WTC11 (cell line): ENCODE measurements at regions not wholly inside any gene's neighbourhood (a gene's known extent, or its start where the extent isn't known, plus 50 kb on each side); places are given as distances from the start of the nearest gene placed in this dataset.

ENCODE experiments used
- ATAC-seq: fragments of 200-7000 bp; cut with Tn5 transposase; 2 replicates; pipeline ENCODE4 v1.10.0; 2021; ENCODE audit warnings: mild to moderate bottlenecking, moderate library complexity
- CTCF ChIA-PET: fragments of 300-600 bp; sonication (Branson Sonifier 250); formaldehyde crosslinking; loops from one replicate; lab custom pipeline; 2021; ENCODE audit warnings: antibody characterized with exemption; lab: Charles Lee
- POLR2A ChIA-PET: fragments of 350-600 bp; sonication (Branson Sonifier 250); formaldehyde crosslinking; loops from one replicate; lab custom pipeline; 2021; ENCODE audit warnings: antibody characterized with exemption; lab: Charles Lee
- DNase-seq: peaks from one replicate; pipeline ENCODE4 v3.0.0; 2021; ENCODE audit warnings: low spot score
- H3K27ac Mint-ChIP-seq: 2 replicates; pipeline ENCODE4 v1.8.0; 2021; ENCODE audit warnings: mixed read lengths
- H3K27me3 Mint-ChIP-seq: 2 replicates; pipeline ENCODE4 v1.8.0; 2021; ENCODE audit warnings: low read depth, mild to moderate bottlenecking, moderate library complexity, mixed read lengths
- H3K36me3 Mint-ChIP-seq: 2 replicates; pipeline ENCODE4 v1.8.0; 2021; ENCODE audit warnings: mixed read lengths
- H3K4me1 Mint-ChIP-seq: 2 replicates; pipeline ENCODE4 v1.8.0; 2022; ENCODE audit warnings: mixed read lengths
- H3K4me3 Mint-ChIP-seq: 2 replicates; pipeline ENCODE4 v1.8.0; 2021; ENCODE audit warnings: mild to moderate bottlenecking, moderate library complexity, mixed read lengths
- H3K9me3 Mint-ChIP-seq: 2 replicates; pipeline ENCODE4 v1.8.0; 2021; ENCODE audit warnings: mixed read lengths
- ESRRA ChIP-seq: sonication (generic); formaldehyde crosslinking; IDR thresholded peaks from 2 replicates; pipeline ENCODE4 v1.8.1; 2022; ENCODE audit warnings: mild to moderate bottlenecking, missing genetic modification reagents, borderline replicate concordance
- FOXK1 ChIP-seq: sonication (generic); formaldehyde crosslinking; IDR thresholded peaks from 2 replicates; pipeline ENCODE4 v1.8.0; 2022; ENCODE audit warnings: mild to moderate bottlenecking, moderate library complexity, missing genetic modification reagents
- GABPB1 ChIP-seq: sonication (generic); formaldehyde crosslinking; IDR thresholded peaks from 2 replicates; pipeline ENCODE4 v1.8.1; 2023; ENCODE audit warnings: mild to moderate bottlenecking, missing genetic modification reagents
- JAZF1 ChIP-seq: fragments of 250-450 bp; sonication (Bioruptor Pico); IDR thresholded peaks from 2 replicates; pipeline ENCODE4 v1.9.0; 2021; ENCODE audit warnings: moderate library complexity, mild to moderate bottlenecking, inconsistent platforms
- NFATC4 ChIP-seq: fragments of 250-450 bp; sonication (Bioruptor Pico); IDR thresholded peaks from 2 replicates; pipeline ENCODE4 v1.9.0; 2021; ENCODE audit warnings: mild to moderate bottlenecking
- NFYB ChIP-seq: sonication (generic); formaldehyde crosslinking; conservative IDR thresholded peaks from 2 replicates; pipeline ENCODE4 v1.8.0; 2022; ENCODE audit warnings: low read depth, missing genetic modification reagents
- NR2C2 ChIP-seq: sonication (generic); formaldehyde crosslinking; IDR thresholded peaks from 2 replicates; pipeline ENCODE4 v1.8.0; 2022; ENCODE audit warnings: mild to moderate bottlenecking, missing genetic modification reagents
- RORB ChIP-seq: fragments of 250-450 bp; sonication (Bioruptor Pico); IDR thresholded peaks from 2 replicates; pipeline ENCODE4 v1.9.0; 2021; ENCODE audit warnings: mild to moderate bottlenecking
- ZNF416 ChIP-seq: fragments of 250-450 bp; sonication (Bioruptor Pico); IDR thresholded peaks from 2 replicates; pipeline ENCODE4 v1.9.0; 2021; ENCODE audit warnings: mild to moderate bottlenecking, inconsistent platforms
- TF ChIP-seq, protein P1 (sequence below): sonication (generic); formaldehyde crosslinking; IDR thresholded peaks from 2 replicates; pipeline ENCODE4 v1.8.0; 2022; ENCODE audit warnings: mild to moderate bottlenecking, missing genetic modification reagents
- TF ChIP-seq, protein P2 (sequence below): sonication (generic); formaldehyde crosslinking; IDR thresholded peaks from 2 replicates; pipeline ENCODE4 v1.8.0; 2022; ENCODE audit warnings: missing genetic modification reagents
- TF ChIP-seq, protein P3 (sequence below): sonication (generic); formaldehyde crosslinking; conservative IDR thresholded peaks from 2 replicates; pipeline ENCODE4 v1.8.1; 2023; ENCODE audit warnings: mild to moderate bottlenecking, low read depth, missing genetic modification reagents, moderate library complexity
- TF ChIP-seq, protein P4 (sequence below): sonication (generic); formaldehyde crosslinking; IDR thresholded peaks from 2 replicates; pipeline ENCODE4 v1.8.1; 2023; ENCODE audit warnings: mild to moderate bottlenecking, missing genetic modification reagents
- TF ChIP-seq, protein P5 (sequence below): sonication (generic); formaldehyde crosslinking; IDR thresholded peaks from 2 replicates; pipeline ENCODE4 v1.8.0; 2022; ENCODE audit warnings: mild to moderate bottlenecking, missing genetic modification reagents
- TF ChIP-seq, protein P6 (sequence below): fragments of 250-450 bp; sonication (Bioruptor Pico); IDR thresholded peaks from 2 replicates; pipeline ENCODE4 v1.9.0; 2021; ENCODE audit warnings: mild to moderate bottlenecking, borderline replicate concordance
- TF ChIP-seq, protein P7 (sequence below): fragments of 200-600 bp; IDR thresholded peaks from 2 replicates; pipeline ENCODE4 v1.8.0; 2022; ENCODE audit warnings: antibody characterized with exemption
- TF ChIP-seq, protein P8 (sequence below): sonication (generic); formaldehyde crosslinking; IDR thresholded peaks from 2 replicates; pipeline ENCODE4 v1.8.0; 2022; ENCODE audit warnings: mild to moderate bottlenecking, missing genetic modification reagents

DNA sequence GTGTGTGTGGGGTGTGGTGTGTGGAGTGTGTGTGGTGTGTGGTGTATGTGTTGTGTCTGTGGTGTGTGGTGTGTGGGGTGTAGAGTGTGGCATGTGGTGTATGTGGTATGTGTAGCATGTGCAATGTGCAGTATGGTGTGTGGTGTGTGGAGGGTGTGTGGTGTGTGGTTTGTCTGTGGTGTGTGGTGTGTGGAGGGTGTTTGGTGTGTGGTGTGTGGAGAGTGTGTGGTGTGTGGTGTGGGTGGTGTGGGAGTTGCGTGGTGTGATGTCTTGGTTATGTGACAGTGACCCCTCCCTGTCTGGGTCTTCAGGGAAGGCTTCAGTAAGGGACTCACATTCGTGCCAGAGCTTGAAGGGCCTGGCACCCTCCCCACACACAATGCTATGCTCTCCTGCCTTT is 718.2 kb upstream of the SOX11 start:
- Mint-ChIP-seq H3K27me3 (peaks cover 10% of the 10 kb centered on the region), H3K4me3 (no peak overlapping the region), H3K9me3 (peaks cover 57% of the 10 kb centered on the region), H3K27ac (no peak overlapping the region), H3K4me1 (no peaks in the 10 kb centered on the region), H3K36me3 (peaks cover 55% of the 10 kb centered on the region)
- CTCF ChIA-PET: no interaction called here
- POLR2A ChIA-PET: no interaction called here
- DNase-seq: no peak
- ATAC-seq: no peak
- TF ChIP-seq ESRRA (no peak), JAZF1 (CRISPR knock-in tag) (no peak), GABPB1 (no peak), FOXK1 (CRISPR knock-in tag) (no peak), RORB (no peak), NFATC4 (CRISPR knock-in tag) (no peak), NR2C2 (CRISPR knock-in tag) (no peak), NFYB (CRISPR knock-in tag) (no peak), ZNF416 (CRISPR knock-in tag) (no peak)
- TF ChIP-seq, protein P1, sequence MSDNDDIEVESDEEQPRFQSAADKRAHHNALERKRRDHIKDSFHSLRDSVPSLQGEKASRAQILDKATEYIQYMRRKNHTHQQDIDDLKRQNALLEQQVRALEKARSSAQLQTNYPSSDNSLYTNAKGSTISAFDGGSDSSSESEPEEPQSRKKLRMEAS: no peak
- TF ChIP-seq, protein P2, sequence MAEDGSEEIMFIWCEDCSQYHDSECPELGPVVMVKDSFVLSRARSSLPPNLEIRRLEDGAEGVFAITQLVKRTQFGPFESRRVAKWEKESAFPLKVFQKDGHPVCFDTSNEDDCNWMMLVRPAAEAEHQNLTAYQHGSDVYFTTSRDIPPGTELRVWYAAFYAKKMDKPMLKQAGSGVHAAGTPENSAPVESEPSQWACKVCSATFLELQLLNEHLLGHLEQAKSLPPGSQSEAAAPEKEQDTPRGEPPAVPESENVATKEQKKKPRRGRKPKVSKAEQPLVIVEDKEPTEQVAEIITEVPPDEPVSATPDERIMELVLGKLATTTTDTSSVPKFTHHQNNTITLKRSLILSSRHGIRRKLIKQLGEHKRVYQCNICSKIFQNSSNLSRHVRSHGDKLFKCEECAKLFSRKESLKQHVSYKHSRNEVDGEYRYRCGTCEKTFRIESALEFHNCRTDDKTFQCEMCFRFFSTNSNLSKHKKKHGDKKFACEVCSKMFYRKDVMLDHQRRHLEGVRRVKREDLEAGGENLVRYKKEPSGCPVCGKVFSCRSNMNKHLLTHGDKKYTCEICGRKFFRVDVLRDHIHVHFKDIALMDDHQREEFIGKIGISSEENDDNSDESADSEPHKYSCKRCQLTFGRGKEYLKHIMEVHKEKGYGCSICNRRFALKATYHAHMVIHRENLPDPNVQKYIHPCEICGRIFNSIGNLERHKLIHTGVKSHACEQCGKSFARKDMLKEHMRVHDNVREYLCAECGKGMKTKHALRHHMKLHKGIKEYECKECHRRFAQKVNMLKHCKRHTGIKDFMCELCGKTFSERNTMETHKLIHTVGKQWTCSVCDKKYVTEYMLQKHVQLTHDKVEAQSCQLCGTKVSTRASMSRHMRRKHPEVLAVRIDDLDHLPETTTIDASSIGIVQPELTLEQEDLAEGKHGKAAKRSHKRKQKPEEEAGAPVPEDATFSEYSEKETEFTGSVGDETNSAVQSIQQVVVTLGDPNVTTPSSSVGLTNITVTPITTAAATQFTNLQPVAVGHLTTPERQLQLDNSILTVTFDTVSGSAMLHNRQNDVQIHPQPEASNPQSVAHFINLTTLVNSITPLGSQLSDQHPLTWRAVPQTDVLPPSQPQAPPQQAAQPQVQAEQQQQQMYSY (CRISPR knock-in tag): no peak
- TF ChIP-seq, protein P3, sequence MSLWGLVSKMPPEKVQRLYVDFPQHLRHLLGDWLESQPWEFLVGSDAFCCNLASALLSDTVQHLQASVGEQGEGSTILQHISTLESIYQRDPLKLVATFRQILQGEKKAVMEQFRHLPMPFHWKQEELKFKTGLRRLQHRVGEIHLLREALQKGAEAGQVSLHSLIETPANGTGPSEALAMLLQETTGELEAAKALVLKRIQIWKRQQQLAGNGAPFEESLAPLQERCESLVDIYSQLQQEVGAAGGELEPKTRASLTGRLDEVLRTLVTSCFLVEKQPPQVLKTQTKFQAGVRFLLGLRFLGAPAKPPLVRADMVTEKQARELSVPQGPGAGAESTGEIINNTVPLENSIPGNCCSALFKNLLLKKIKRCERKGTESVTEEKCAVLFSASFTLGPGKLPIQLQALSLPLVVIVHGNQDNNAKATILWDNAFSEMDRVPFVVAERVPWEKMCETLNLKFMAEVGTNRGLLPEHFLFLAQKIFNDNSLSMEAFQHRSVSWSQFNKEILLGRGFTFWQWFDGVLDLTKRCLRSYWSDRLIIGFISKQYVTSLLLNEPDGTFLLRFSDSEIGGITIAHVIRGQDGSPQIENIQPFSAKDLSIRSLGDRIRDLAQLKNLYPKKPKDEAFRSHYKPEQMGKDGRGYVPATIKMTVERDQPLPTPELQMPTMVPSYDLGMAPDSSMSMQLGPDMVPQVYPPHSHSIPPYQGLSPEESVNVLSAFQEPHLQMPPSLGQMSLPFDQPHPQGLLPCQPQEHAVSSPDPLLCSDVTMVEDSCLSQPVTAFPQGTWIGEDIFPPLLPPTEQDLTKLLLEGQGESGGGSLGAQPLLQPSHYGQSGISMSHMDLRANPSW: no peak
- TF ChIP-seq, protein P4, sequence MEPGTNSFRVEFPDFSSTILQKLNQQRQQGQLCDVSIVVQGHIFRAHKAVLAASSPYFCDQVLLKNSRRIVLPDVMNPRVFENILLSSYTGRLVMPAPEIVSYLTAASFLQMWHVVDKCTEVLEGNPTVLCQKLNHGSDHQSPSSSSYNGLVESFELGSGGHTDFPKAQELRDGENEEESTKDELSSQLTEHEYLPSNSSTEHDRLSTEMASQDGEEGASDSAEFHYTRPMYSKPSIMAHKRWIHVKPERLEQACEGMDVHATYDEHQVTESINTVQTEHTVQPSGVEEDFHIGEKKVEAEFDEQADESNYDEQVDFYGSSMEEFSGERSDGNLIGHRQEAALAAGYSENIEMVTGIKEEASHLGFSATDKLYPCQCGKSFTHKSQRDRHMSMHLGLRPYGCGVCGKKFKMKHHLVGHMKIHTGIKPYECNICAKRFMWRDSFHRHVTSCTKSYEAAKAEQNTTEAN (CRISPR knock-in tag): no peak
- TF ChIP-seq, protein P5, sequence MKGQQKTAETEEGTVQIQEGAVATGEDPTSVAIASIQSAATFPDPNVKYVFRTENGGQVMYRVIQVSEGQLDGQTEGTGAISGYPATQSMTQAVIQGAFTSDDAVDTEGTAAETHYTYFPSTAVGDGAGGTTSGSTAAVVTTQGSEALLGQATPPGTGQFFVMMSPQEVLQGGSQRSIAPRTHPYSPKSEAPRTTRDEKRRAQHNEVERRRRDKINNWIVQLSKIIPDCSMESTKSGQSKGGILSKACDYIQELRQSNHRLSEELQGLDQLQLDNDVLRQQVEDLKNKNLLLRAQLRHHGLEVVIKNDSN: no peak
- TF ChIP-seq, protein P6, sequence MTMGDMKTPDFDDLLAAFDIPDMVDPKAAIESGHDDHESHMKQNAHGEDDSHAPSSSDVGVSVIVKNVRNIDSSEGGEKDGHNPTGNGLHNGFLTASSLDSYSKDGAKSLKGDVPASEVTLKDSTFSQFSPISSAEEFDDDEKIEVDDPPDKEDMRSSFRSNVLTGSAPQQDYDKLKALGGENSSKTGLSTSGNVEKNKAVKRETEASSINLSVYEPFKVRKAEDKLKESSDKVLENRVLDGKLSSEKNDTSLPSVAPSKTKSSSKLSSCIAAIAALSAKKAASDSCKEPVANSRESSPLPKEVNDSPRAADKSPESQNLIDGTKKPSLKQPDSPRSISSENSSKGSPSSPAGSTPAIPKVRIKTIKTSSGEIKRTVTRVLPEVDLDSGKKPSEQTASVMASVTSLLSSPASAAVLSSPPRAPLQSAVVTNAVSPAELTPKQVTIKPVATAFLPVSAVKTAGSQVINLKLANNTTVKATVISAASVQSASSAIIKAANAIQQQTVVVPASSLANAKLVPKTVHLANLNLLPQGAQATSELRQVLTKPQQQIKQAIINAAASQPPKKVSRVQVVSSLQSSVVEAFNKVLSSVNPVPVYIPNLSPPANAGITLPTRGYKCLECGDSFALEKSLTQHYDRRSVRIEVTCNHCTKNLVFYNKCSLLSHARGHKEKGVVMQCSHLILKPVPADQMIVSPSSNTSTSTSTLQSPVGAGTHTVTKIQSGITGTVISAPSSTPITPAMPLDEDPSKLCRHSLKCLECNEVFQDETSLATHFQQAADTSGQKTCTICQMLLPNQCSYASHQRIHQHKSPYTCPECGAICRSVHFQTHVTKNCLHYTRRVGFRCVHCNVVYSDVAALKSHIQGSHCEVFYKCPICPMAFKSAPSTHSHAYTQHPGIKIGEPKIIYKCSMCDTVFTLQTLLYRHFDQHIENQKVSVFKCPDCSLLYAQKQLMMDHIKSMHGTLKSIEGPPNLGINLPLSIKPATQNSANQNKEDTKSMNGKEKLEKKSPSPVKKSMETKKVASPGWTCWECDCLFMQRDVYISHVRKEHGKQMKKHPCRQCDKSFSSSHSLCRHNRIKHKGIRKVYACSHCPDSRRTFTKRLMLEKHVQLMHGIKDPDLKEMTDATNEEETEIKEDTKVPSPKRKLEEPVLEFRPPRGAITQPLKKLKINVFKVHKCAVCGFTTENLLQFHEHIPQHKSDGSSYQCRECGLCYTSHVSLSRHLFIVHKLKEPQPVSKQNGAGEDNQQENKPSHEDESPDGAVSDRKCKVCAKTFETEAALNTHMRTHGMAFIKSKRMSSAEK (CRISPR knock-in tag): no peak
- TF ChIP-seq, protein P7, sequence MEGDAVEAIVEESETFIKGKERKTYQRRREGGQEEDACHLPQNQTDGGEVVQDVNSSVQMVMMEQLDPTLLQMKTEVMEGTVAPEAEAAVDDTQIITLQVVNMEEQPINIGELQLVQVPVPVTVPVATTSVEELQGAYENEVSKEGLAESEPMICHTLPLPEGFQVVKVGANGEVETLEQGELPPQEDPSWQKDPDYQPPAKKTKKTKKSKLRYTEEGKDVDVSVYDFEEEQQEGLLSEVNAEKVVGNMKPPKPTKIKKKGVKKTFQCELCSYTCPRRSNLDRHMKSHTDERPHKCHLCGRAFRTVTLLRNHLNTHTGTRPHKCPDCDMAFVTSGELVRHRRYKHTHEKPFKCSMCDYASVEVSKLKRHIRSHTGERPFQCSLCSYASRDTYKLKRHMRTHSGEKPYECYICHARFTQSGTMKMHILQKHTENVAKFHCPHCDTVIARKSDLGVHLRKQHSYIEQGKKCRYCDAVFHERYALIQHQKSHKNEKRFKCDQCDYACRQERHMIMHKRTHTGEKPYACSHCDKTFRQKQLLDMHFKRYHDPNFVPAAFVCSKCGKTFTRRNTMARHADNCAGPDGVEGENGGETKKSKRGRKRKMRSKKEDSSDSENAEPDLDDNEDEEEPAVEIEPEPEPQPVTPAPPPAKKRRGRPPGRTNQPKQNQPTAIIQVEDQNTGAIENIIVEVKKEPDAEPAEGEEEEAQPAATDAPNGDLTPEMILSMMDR: no peak
- TF ChIP-seq, protein P8, sequence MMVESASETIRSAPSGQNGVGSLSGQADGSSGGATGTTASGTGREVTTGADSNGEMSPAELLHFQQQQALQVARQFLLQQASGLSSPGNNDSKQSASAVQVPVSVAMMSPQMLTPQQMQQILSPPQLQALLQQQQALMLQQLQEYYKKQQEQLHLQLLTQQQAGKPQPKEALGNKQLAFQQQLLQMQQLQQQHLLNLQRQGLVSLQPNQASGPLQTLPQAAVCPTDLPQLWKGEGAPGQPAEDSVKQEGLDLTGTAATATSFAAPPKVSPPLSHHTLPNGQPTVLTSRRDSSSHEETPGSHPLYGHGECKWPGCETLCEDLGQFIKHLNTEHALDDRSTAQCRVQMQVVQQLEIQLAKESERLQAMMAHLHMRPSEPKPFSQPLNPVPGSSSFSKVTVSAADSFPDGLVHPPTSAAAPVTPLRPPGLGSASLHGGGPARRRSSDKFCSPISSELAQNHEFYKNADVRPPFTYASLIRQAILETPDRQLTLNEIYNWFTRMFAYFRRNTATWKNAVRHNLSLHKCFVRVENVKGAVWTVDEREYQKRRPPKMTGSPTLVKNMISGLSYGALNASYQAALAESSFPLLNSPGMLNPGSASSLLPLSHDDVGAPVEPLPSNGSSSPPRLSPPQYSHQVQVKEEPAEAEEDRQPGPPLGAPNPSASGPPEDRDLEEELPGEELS (CRISPR knock-in tag): no peak
